Fibroblast of skin of abdomen (primary cell): ENCODE measurements at regions not wholly inside any gene's neighbourhood (a gene's known extent, or its start where the extent isn't known, plus 50 kb on each side); places are given as distances from the start of the nearest gene placed in this dataset.

Experiments
- DNase-seq: peaks from one replicate; pipeline ENCODE4 v3.0.0-alpha.2; 2013

GRCh38 chr3:115332998-115333397, 185.9 kb upstream of the ZBTB20 start:
- DNase-seq, result no peak

GRCh38 chr3:115336836-115337235, 189.7 kb upstream of the ZBTB20 start:
- DNase-seq, result no peak

DNA sequence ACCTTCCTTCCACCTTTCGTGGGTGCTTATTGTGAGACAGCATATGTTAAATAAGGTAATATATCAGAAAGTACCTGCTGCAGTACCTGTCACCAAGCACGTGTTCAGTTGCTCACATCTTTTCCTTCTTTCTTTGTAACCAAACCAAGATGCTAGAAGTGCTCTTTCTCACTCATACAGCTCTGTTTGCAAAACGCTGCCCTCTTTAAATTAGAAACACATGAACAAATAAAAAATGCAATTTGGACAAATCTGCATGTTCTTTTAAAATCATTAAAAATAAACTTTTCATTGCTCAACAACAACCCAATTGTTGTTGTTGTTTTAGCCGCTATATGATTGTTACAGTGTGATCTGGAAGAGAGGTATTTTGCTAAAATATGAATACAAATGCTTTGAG, 193.5 kb upstream of the ZBTB20 start:
- DNase-seq, result no peak

- peak; percentile 77 for DNase-seq
Observed at GRCh38 chr3:115341208-115341607, 194.1 kb upstream of the ZBTB20 start.

DNA sequence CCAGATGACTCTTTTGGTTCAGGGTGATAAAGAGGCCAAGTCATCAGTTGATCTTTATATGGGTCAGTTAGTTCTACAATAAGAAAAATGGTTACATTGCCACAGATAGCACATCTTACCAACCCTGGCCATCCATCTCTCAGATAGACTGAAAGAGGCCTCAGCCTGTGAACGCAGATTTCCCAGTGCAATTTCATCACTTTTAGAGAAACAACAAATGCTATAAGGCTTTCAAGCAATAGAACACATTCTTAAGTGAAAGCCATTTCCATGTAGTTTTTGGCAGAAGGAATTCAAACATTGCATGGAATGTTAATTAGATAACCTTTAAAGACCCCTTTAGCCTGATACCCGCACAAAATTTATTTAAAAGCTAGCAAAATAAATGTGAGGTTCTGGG, 200.6 kb upstream of the ZBTB20 start:
- no peak for DNase-seq

DNA sequence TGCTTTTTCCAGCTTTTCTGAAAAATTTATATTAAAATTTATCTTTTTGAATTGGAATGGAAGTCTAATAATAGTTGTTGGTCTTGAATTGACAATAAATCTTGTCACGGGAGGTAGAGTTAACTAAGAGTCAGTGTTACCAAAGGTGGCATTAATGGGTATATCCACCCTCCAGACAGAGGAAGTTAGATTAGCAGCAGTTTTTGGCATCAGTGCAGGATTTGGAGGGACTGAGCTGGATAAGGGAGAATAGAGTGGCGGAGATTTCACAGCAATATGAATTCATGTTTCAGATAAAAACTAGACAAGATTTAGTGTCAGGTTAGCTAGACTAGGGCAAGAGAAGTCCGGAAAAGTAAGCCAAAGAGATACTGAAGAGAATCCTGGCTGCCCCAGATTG, 201.3 kb upstream of the ZBTB20 start:
- no peak for DNase-seq

GRCh38 chr3:115348951-115349745, 202.1 kb upstream of the ZBTB20 start:
- DNase-seq, result no peak

DNA sequence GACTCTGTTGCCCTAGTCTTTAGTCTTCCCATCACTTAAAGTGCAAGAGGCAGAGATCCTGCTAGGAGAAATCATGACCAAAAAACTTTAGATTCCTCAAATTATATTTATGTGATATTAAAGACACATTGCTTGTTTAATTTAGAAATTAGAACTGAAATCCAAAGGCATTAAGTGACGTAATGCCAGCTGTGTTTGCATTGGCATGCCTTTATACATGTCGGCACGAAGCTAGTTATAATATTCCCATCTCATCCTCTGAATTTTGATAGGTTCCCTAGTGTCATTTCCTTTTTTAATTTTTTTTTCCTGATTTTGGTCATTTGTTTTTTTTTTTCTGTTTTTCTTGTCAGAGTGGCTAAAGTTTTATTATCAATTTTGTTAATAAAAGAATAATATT, 203.5 kb upstream of the ZBTB20 start:
- DNase-seq, result no peak

GRCh38 chr3:115351193-115351592, 204.1 kb upstream of the ZBTB20 start:
- DNase-seq, result no peak

- DNase-seq, result no peak
Observed at GRCh38 chr3:115354010-115354409, 206.9 kb upstream of the ZBTB20 start.

DNA sequence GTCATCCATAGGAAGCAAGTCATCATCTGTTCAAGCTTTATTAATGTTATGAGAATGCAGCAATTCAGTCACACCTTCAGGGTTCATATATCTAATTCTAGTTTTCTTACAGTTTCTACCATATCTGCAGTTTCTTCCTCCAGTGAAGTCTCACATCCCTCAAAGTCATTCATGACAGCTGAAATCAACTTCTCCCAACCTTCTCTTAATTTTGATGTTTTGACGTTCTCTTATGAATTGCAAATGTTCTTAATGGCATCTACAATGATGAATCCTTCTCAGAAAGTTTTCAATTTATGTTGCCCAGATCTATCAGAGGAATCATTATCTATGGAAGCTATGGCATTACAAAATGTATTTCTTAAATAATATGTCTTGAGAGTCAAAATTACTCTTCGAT, 210.4 kb upstream of the ZBTB20 start:
- DNase-seq, result no peak

- DNase-seq, result no peak
Observed at GRCh38 chr3:115359536-115359935, 212.4 kb upstream of the ZBTB20 start.

GRCh38 chr3:115361806-115362205, 214.7 kb upstream of the ZBTB20 start:
- no peak for DNase-seq

- no peak for DNase-seq
Observed at GRCh38 chr3:115363071-115363470, 216.0 kb upstream of the ZBTB20 start.

DNA sequence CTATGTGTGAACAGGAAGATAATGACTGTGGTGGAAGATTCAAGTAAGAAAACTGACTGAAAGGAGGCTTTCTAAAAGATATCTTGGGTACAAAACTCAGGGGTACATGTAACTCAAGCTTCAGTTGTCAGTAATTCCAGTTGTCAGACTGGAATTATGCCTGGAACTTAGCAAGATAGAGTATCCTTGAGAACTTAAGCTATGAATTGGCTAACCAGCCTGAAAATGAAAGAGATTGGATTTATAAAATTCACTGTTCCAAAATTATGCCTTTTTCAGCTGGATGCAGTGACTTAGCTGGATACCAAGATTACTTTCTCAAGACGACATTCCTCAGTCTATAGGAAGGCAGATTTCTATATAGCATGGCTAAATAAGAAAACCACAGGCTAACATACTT, 221.9 kb upstream of the ZBTB20 start:
- no peak for DNase-seq

- DNase-seq, result no peak
Observed at GRCh38 chr3:115375362-115375761, 228.3 kb upstream of the ZBTB20 start.

DNA sequence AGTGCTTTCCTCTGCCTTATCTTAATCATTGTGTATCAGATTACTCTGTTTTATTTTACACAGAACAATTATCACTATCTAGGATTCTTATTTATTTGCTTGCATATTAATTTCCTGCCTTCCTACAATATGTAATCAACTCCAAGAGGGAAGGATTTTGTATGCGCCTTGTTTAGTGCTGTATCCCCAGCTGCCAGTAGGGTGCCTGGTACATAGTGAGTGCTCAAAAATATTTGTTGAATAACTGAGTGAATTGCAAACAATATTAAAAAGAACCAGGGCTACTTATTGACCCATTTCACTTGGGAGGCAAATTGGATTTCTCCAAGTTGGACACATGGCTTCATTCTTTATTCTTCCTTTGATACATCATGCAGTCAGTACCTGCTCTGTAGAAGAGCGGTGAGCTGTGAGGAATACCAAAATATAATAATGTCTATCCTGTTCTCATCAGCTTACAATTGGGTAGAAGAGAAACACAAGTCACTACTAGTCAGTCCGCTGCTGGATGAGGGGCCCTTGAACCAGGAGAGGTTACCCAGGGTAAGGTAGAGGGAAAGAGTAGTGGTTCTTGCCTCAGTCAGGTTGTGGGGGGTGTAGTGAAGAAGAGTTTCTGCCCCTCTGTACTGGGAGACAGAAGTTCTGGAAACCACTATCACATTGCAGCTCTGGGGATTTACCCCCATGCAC, 233.9 kb upstream of the ZBTB20 start:
- DNase-seq, result no peak

GRCh38 chr3:115381573-115381912, 234.5 kb upstream of the ZBTB20 start:
- no peak for DNase-seq

GRCh38 chr3:115381931-115382330, 234.8 kb upstream of the ZBTB20 start:
- DNase-seq, result no peak

DNA sequence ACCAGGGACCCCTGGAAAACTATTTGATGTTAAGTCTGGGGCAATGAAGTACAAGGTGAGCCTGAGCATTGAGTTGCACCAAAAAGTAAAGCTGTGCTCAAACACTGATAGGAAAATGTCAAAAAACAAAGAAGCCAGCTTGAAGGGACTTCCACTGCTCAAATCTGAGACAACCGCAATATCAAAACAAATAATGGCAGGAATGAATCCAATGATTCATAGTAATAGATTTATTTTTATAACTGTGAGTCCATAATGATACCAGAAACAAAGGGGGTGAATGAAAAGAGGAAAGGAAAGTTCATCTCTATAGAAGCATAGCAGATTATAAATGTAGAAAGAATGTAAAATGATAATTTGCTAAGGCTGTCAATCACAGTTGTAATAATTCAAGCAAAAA, 237.3 kb upstream of the ZBTB20 start:
- no peak for DNase-seq

DNA sequence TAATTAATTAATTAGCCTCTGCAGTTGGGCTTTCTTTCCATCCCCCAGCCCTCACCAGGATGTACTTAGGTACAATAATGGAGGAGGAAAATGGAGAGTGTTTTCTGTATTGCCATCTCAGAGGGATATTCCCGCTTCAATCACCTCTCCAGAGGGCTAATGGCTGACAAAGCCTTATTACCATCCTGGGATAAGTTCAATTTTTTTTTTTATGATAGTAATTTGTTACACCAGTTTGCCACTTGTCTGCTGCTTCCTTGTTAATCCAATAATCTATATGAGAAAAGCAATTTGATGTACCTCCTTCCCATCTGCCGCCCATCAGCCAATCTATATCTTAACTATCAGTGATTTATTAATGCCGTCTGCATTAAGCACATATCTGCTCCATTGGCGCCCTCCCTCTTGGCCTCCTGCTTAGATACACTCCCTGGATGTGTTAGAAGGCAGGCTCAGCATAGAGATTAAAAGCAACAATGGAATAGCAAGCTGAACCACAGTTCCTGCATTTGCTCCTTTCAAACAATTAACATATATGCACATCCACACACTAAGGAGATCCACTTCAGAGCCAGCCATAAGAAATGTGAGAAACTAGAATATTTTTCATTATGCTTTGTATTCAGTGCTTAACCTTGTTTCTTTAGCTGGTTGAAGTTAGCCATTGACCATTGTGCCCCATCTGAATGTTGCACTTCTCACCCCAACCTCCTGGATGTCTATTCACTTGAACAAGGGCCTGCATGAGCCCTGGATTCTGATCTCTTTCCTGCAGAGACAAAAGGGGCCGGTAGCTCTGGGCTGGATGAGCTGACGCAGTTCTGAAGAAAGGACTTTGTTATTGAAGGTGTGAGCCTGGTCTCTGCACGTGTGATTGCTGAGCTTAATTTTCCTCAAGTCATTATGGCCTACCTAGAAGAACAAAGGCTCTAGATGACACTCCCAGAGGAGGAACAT, 237.3 kb upstream of the GAP43 start:
- no peak for DNase-seq

DNA sequence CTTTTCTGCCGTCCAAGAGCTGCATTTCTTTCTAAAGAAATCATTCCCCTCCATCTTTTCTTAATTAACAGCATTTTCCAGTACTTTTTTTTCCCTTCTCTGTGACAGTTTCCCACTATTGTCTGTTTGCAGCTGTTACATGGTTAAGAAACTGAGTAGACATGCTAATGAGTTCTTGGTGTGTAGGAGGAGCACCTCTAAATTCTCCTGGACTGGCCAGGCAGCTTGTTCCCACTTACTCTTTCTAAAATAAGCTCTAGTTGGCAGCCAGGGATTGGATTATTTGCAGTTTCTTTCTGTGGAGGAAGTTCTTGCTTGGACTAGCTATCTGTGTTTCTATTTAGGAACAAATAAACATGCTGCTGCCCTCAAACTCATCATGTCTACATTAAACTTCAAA, 235.1 kb upstream of the GAP43 start:
- DNase-seq, result peak; percentile 57

DNA sequence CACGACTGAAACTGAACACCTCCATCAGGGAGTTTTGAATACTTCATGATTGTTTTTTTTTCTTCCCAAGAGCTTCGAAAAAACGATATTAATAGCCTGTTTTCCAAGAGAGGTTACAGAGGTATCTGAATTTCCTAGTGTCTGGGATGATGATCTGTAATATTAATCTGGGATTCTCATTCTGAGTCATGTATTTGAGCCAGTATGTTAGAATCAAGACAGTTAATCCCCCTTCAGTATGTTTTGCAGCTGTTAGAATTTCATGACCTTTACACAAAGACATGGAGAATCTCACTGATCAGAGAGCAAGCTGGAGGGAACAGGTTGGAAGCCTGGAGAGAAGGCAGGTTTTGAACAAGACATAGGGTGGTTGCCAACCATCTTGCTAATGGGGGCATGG, 234.5 kb upstream of the GAP43 start:
- peak; percentile 31 for DNase-seq
